ENCODE measurements at regions not wholly inside any gene's neighbourhood (a gene's known extent, or its start where the extent isn't known, plus 50 kb on each side); places are given as distances from the start of the nearest gene placed in this dataset.

- TF ChIP-seq EP300 (IDR thresholded peaks at IDR 0.05; ENCODE audit: borderline replicate concordance) (no peak), MAX (IDR thresholded peaks at IDR 0.05) (no peak), RAD21 (IDR thresholded peaks at IDR 0.05; ENCODE audit: low read depth) (no peak), TAF1 (IDR thresholded peaks at IDR 0.05; ENCODE audit: low read depth) (no peak)
Measured at GRCh38 chr5:30092548-30092947, 1100.9 kb upstream of the CDH6 start.

Data from Ishikawa (cell line).